ENCODE measurements at regions not wholly inside any gene's neighbourhood (a gene's known extent, or its start where the extent isn't known, plus 50 kb on each side); places are given as distances from the start of the nearest gene placed in this dataset.
"Not testable (repeated sequence)": the region's sequence is repeated elsewhere in the genome, so short reads cannot be mapped to it uniquely, and the experiment has no call there.

DNA sequence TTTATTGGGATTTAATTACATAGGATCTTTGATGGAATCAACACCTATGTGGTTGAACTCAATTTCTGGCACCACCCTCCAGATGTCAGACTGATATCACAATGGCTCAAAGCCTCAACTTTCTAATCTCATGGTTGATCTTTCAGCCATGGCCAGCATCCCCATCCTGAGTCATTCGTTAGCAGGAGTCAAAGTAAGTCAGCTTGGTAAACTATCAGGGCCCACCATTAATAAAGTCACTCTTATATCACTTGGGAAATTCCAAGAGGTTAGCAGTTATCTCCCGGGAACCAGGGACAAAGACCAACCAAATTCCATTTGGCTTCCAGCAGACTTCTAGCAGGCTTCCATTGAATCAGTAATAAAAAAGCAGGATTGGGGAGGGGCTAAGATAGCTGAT, 50.7 kb upstream of the TNFSF4 start:
- no peak for DNase-seq (ENCODE audit: low read depth)

DNA sequence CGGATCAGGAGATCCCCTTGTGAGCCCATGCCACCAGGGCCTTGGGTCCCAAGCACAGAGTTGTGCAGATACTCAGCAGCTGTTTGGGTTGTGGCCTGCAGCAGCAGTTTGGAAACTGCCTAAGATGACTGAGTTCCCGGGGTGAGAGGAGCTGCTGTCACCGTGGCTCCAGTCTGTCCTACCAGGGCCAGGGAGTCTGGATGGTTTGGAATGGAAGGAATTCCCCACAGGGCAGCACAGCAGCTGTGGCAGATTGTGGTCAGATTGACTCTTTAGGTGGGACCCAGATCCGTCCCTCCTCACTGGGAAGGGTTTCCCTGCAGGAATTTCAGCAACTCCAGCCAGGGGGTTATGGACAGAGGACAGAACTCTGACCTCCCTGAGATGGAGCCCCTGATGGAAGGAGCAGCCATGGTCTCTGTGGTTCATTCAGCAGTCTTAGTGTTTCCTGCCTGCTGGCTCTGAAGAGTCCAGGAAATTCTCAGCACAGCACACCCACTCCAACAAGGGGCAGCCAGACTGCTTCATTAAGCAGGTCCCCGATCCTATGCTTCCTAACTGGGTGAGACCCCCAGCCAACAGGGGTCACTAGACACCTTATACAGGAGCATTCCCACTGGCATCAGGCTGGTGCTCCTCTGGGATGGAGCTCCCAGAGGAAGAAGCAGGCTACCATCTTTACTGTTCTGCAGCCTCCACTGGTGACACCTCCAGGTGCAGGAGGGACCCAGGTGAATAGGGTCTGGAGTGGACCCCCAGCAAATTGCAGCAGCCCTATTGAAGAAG, 51.5 kb upstream of the TNFSF4 start:
- no peak for DNase-seq (ENCODE audit: low read depth)

DNA sequence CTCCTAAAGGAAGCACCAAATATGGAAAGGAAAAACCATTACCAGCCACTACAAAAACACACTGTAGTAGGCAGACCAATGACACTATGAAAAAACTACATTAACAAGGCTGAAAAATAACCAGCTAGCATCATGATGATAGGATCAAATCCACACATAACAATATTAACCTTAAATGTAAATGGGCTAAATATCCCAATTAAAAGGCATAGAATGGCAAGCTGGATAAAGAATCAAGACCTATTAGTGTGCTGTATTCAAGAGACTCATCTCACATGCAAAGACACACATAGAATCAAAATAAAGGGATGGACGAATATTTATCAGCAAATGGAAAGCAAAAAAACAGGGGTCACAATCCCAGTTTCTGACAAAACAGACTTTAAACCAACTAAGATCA, 53.2 kb upstream of the TNFSF4 start:
- DNase-seq (ENCODE audit: low read depth), result not testable (repeated sequence)

GRCh38 chr1:173266841-173267240, 59.7 kb upstream of the TNFSF4 start:
- DNase-seq (ENCODE audit: low read depth), result no peak

DNA sequence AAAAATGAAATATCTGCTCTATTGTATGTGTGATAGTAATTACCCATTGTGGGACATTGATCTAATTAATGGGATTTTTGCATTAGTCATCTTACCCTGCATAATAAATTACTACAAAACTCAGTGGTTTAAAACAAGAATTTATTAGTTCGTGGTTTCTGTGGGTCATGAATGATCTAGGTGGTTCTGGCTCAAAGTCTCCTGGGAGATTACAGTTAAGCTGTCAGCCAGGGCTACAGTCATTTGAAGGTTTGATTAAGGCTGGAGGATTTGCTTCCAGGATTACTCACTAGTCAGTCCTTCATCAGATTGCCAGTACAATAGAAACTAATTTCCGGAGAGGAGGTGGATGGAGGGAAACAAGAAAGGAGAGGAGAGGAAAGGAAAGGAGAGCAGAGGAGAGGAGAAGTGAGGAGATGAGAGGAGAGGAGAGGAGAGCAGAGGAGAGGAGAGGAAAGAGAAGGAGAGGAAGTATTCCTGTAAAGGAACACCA, 60.4 kb upstream of the TNFSF4 start:
- DNase-seq (ENCODE audit: low read depth), result no peak

DNA sequence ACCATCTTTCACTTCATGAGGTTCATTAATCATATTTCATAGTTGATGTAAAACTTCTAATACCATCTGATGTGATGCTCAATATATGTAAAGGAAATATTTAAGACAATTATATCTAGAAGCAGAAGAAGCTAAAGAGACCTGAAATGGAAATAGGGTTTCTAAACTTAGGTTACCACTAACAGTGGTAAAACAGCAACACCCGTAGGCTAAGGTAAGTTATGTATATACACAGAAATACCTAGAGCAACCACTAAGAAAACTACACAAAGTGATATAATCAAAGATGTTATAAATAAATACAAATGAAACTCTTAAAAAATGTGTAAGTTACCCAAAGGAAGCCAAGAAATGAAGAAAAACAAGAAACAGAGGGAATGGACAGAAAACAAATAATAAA, 61.1 kb upstream of the TNFSF4 start:
- DNase-seq (ENCODE audit: low read depth), result no peak

GRCh38 chr1:173268786-173269277, 61.7 kb upstream of the TNFSF4 start:
- no peak for DNase-seq (ENCODE audit: low read depth)

DNA sequence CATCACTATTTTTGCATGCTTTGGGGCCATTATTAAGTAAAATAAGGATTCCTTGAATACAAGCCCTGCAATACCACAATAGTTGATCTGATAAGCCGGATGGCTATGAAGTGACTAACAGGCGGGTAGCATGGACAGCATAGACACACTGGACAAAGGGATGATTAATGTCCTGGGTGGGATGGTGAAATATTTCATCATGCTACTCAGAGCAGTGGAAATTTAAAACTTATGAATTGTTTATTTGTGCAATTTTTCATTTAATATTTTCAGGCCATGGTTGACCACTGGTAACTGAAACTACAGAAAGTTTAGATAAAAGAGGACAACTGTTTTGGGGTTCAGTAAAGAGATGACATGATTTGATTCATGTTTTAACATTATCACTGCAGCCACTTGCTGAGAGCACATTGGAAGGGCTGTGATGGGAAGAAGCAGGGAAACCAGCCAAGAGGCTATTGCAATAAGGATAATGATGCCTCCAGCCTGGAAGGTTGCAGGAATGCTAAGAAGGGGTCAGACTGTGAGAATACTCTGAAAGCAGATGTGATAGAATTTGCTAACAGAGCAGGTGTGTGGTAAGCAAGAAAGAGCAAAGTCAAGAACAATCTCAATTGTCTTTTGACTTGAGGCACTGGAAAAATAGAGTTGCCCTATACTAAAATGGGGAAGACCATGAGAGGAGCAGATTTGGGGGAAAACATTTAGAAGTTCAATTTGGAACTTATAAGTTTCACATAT, 62.5 kb upstream of the TNFSF4 start:
- peak; percentile 80 for DNase-seq (ENCODE audit: low read depth)

GRCh38 chr1:173270243-173270642, 63.1 kb upstream of the TNFSF4 start:
- DNase-seq (ENCODE audit: low read depth), result no peak

DNA sequence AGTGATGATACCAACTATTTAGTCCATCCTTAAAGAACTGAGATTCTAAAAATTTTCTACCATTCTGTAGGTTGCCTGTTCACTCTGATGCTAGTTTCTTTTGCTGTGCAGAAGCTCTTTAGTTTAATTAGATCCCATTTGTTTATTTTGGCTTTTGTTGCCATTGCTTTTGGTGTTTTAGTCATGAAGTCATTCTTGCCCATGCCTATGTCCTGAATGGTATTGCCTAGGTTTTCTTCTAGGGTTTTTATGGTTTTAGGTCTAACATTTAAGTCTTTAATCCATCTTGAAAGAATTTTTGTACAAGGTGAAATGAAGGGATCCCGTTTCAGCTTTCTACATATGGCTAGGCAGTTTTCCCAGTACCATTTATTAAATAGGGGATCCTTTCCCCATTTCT, 63.9 kb upstream of the TNFSF4 start:
- not testable (repeated sequence) for DNase-seq (ENCODE audit: low read depth)

DNA sequence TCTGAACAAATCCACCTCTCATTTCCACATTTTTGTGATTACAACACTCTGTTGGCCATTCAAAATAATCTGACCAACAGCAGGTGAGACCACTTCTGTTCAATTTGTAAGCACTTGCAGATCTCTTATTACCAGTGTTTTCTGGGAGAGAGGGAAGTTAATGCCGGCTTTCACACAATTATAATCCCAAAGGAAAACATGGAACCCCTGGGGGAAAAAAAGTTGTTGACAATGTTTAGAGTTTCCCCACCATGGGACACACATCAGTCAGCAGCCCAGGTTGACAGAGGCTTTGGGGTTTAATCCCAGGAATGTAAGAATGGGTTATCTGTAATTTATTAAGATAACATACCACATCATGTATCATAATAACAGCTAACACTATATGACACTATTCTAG, 68.4 kb upstream of the TNFSF4 start:
- no peak for DNase-seq (ENCODE audit: low read depth)

GRCh38 chr1:173276922-173277800, 70.0 kb upstream of the TNFSF4 start:
- DNase-seq (ENCODE audit: low read depth), result no peak

DNA sequence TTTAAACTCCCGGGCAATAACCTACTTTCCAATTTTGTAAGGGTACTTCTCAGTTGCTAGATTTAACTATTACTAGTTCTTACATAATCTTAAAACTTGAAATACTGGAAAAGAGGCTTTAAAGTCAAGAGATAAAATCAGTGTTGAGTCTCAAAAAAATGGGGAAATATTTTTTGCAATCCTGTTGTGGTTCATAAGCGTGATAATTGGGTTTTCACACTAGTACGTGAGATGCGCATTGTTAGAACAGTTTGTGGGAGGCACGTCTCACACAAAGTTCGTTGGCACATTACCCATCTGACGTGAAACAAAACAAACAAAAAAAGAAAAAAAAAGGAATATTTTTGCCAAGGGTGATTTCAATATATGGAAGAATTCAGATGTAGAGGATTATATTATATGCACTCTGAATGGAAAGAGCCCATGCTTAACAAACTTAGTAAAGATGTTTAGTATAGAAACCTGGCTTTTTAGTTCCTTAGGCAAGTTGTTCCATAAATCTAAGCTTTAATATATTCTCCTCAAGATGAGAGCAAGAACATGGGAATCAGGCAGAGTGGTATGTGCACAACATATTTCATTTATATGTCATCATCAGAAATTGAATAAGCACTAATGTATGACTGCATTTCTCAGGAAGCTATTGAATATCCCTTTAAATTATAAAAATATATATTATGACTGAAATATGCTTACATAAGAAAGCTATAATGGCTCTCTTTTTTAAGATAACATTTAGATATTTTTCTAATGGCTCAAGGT, 73.9 kb upstream of the TNFSF4 start:
- no peak for DNase-seq (ENCODE audit: low read depth)

- no peak for DNase-seq (ENCODE audit: low read depth)
Measured at GRCh38 chr1:173285048-173285447, 77.9 kb upstream of the TNFSF4 start.

DNA sequence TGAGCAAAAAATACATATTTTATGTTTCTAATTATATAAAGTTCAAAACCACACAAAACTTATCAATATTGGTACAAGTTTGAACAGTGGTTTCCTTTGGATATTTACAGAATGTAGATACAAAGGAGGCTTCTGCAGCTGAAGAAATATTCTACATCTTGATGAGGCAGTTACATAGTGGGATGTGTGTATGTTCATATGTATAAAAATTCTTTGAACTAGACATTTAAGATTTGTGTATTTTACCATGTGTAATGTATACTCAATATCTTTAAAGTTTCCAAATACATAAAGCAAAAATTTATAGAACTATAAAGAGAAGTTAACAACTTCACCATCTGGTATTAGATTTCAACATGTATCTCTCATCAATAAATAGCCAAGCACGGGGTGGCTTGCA, 80.7 kb upstream of the TNFSF4 start:
- no peak for DNase-seq (ENCODE audit: low read depth)

DNA sequence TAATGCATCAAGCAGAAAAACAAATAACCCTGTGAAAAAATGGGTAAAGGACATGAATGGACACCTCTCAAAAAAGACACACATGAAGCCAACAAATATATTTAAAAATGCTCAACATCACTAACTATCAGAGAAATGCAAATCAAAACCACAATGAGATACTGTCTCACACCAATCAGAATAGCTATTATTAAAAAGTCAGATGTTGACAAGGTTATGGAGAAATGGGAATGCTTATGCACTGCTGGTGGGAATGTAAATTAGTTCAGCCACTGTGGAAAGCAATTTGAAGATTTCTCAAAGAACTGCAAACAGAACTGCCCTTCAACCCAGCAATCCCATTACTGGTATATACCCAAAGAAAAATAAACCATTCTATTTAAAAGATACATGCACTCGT, 86.6 kb upstream of the TNFSF4 start:
- no peak for DNase-seq (ENCODE audit: low read depth)

- DNase-seq (ENCODE audit: low read depth), result no peak
Measured at GRCh38 chr1:173294843-173295242, 87.7 kb upstream of the TNFSF4 start.

DNA sequence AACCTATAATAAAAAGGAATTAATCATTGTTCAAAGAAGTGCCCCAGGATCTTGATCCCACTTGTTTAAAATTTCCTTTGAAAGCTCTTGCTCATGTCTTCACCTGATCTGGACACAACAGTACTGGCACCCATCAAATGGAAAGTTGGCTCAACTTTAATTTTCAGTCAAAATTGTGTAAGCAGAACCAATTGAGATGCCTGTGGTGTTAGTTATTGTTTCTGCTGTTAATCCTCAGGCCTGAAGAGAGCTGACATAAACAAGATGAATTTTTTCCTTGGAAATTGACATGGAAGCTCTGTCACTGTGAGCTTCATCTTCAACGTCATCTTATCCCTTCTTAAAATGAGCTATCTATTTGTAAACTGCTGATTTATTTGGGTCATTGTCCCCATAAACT, 88.3 kb upstream of the TNFSF4 start:
- no peak for DNase-seq (ENCODE audit: low read depth)

DNA sequence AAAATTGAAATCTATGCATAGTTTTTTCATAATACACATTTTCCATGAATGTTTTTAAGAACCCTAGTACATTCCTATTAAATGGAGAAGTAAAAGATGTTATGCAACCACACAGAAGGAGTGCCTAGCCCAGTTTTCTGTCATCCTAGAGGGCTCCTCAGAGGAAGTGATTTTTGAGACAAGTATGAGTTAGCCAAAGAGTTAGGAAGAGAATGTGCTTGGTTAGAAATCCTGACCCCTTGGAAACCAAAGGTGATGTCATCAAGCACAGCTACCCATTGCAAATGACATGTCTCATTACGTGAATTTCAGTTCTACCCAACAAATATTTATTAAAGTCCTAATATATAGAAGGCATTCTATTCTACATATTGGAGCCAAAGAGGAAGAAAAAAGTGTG, 88.9 kb upstream of the TNFSF4 start:
- no peak for DNase-seq (ENCODE audit: low read depth)

DNA sequence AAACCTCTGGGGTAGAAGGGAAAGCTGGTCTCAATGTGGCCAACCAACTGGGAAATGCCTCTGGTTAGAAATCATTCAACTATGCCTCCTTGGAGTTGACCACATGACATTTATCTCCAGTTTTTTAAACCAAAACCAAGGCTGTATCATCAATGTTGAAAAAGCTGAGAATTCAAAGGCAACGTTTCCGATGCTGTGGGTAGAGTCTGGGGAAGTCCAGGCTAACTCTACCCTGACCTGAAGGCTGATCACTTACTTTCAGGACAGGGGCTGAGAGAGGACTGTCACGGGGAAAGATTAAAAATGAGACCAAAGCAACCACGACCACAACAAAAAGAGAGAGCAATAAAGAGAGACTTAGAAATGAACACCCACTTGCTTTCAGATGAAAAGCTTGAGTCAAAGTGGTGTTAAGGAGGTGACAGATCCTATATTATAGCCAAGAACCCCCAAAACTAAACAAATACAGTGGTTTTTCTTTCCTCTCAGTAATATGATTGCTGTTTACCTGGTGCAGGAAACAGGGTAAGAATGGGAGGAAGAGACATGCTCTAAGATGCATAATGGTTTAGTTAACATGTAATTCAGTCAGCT, 90.8 kb upstream of the TNFSF4 start:
- no peak for DNase-seq (ENCODE audit: low read depth)

Data from fibroblast of the conjunctiva (primary cell).